Caco-2 (cell line): ENCODE measurements at regions not wholly inside any gene's neighbourhood (a gene's known extent, or its start where the extent isn't known, plus 50 kb on each side); places are given as distances from the start of the nearest gene placed in this dataset.

ENCODE experiments used
- BruUV-seq: library from RNA; stranded (reverse); fragments of 400-500 nt; replicated peaks from 2 replicates; lab custom pipeline; 2021; lab: Mats Ljungman, UMichigan
- CTCF ChIA-PET: fragments of 300-600 bp; sonication (Branson Sonifier 250); formaldehyde crosslinking; loops from one replicate; lab custom pipeline; 2022; ENCODE audit warnings: antibody characterized with exemption; lab: Charles Lee
- POLR2A ChIA-PET: fragments of 300-600 bp; sonication (Branson Sonifier 250); formaldehyde crosslinking; loops from one replicate; lab custom pipeline; 2022; ENCODE audit warnings: antibody characterized with exemption; lab: Charles Lee
- DNase-seq, 2 experiments: peaks; one replicate each; pipeline versions ENCODE4 v3.0.0 to v3.0.0-alpha.2; 2020 to 2022
- H3K27me3 ChIP-seq: replicated peaks from 2 replicates; pipeline ENCODE4 v1.6.0; 2011; ENCODE audit warnings: low read length; ENCODE audit not compliant: control insufficient read depth, insufficient read depth
- H3K36me3 ChIP-seq: 2 replicates; pipeline ENCODE4 v1.5.1; 2011; ENCODE audit warnings: low read length; ENCODE audit not compliant: control insufficient read depth, insufficient read depth
- H3K4me1 ChIP-seq: fragments of 250-450 bp; sonication (Bioruptor Pico); 2 replicates; pipeline ENCODE4 v1.5.1; 2020; ENCODE audit warnings: mild to moderate bottlenecking
- H3K4me3 ChIP-seq: 2 replicates; pipeline ENCODE4 v1.5.1; 2011; ENCODE audit warnings: low read depth, mild to moderate bottlenecking, control low read depth, low read length
- H3K9me3 ChIP-seq: fragments of 250-450 bp; sonication (Bioruptor Pico); 2 replicates; pipeline ENCODE4 v1.5.1; 2020; ENCODE audit warnings: mild to moderate bottlenecking, moderate library complexity
- H3K27ac Mint-ChIP-seq: one replicate; pipeline ENCODE4 v1.8.0; 2022; ENCODE audit warnings: mixed read lengths; ENCODE audit not compliant: unreplicated experiment
- H3K27me3 Mint-ChIP-seq: one replicate; pipeline ENCODE4 v1.8.0; 2022; ENCODE audit warnings: mixed read lengths; ENCODE audit not compliant: insufficient read depth, unreplicated experiment
- H3K36me3 Mint-ChIP-seq: one replicate; pipeline ENCODE4 v1.8.0; 2022; ENCODE audit warnings: mild to moderate bottlenecking, mixed read lengths; ENCODE audit not compliant: insufficient read depth, unreplicated experiment
- H3K4me1 Mint-ChIP-seq: one replicate; pipeline ENCODE4 v1.8.0; 2022; ENCODE audit warnings: low read depth, mixed read lengths; ENCODE audit not compliant: unreplicated experiment
- H3K4me3 Mint-ChIP-seq: one replicate; pipeline ENCODE4 v1.8.0; 2022; ENCODE audit warnings: mild to moderate bottlenecking, moderate library complexity, mixed read lengths; ENCODE audit not compliant: unreplicated experiment
- H3K9me3 Mint-ChIP-seq: one replicate; pipeline ENCODE4 v1.8.0; 2022; ENCODE audit warnings: mixed read lengths; ENCODE audit not compliant: unreplicated experiment
- intact Hi-C: fragments of 100-400 bp; cut with micrococcal nuclease; formaldehyde crosslinking; loops from one replicate; pipeline ENCODE4 v1.10.0; 2022; ENCODE audit not compliant: unreplicated experiment
- TF ChIP-seq, protein P1 (sequence below), 2 experiments: fragments of 200-600 bp in 1 of 2; IDR thresholded peaks; 1 replicate in 1 of 2; 2 replicates in 1 of 2; pipeline versions ENCODE4 v1.5.1 to v1.8.0; 2011 to 2022; ENCODE audit warnings: antibody characterized with exemption in 1 of 2, control low read depth in 1 of 2, inconsistent platforms in 1 of 2, low read depth in 1 of 2, low read length in 1 of 2, mild to moderate bottlenecking in 1 of 2, moderate library complexity in 1 of 2; ENCODE audit not compliant: insufficient read depth in 1 of 2, severe bottlenecking in 1 of 2, unreplicated experiment in 1 of 2

DNA sequence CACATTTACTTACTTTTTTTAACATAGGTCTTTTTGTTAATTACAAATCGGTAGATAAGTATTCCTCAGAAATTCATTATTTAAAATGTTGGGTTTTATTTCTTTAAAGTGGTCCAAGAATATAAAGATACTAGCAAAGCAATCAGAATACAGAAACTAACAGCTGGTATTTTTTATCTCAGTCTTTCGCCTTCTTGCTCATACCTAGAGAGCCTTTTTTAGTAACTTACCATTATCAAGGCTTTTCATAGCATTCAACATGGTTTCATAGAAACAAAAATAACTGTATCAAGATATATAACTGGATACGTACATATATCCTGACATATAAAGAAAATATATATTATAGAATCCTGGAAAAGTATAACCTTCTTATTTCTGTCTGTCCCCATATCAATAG lies 227.8 kb upstream of the MIR17HG start:
- Mint-ChIP-seq H3K4me3 (no peak overlapping the region), H3K36me3 (no peaks in the 10 kb centered on the region), H3K27ac (no peak overlapping the region), H3K9me3 (no peaks in the 10 kb centered on the region), H3K4me1 (no peaks in the 10 kb centered on the region), H3K27me3 (peaks cover 14% of the 10 kb centered on the region)
- POLR2A ChIA-PET, result no interaction called here
- H3K9me3 ChIP-seq, result no peaks in the 10 kb centered on the region
- intact Hi-C loops, result no loop called here
- BruUV-seq, result no TSS peak
- no peaks in the 10 kb centered on the region for H3K4me1 ChIP-seq
- TF ChIP-seq, protein P1, sequence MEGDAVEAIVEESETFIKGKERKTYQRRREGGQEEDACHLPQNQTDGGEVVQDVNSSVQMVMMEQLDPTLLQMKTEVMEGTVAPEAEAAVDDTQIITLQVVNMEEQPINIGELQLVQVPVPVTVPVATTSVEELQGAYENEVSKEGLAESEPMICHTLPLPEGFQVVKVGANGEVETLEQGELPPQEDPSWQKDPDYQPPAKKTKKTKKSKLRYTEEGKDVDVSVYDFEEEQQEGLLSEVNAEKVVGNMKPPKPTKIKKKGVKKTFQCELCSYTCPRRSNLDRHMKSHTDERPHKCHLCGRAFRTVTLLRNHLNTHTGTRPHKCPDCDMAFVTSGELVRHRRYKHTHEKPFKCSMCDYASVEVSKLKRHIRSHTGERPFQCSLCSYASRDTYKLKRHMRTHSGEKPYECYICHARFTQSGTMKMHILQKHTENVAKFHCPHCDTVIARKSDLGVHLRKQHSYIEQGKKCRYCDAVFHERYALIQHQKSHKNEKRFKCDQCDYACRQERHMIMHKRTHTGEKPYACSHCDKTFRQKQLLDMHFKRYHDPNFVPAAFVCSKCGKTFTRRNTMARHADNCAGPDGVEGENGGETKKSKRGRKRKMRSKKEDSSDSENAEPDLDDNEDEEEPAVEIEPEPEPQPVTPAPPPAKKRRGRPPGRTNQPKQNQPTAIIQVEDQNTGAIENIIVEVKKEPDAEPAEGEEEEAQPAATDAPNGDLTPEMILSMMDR (IDR thresholded peaks at IDR 0.05; ENCODE audit: insufficient read depth in 1 of 2, low read depth in 1 of 2, low read length in 1 of 2, severe bottlenecking in 1 of 2, unreplicated experiment in 1 of 2), result no peak
- CTCF ChIA-PET, result no interaction called here
- no peak overlapping the region for H3K4me3 ChIP-seq
- no peaks in the 10 kb centered on the region for H3K36me3 ChIP-seq
- no peaks in the 10 kb centered on the region for H3K27me3 ChIP-seq
- DNase-seq, result no peak

- Mint-ChIP-seq H3K27me3 (peaks cover 11% of the 10 kb centered on the region), H3K4me3 (no peak overlapping the region), H3K4me1 (no peaks in the 10 kb centered on the region), H3K9me3 (no peaks in the 10 kb centered on the region), H3K27ac (no peak overlapping the region), H3K36me3 (no peaks in the 10 kb centered on the region)
- Histone ChIP-seq H3K4me3 (no peak overlapping the region), H3K9me3 (no peaks in the 10 kb centered on the region), H3K4me1 (no peaks in the 10 kb centered on the region), H3K36me3 (no peaks in the 10 kb centered on the region), H3K27me3 (no peaks in the 10 kb centered on the region)
- ChIA-PET CTCF (no interaction called here), POLR2A (no interaction called here)
- DNase-seq, result no peak
- no TSS peak for BruUV-seq
- TF ChIP-seq, protein P1 (IDR thresholded peaks at IDR 0.05; ENCODE audit: insufficient read depth in 1 of 2, low read depth in 1 of 2, low read length in 1 of 2, severe bottlenecking in 1 of 2, unreplicated experiment in 1 of 2), result no peak
- intact Hi-C loops, result no loop called here
These were observed 224.7 kb upstream of the MIR17HG start for GRCh38 chr13:91122766-91123165.

- intact Hi-C loops, result no loop called here
These were observed 223.9 kb upstream of the MIR17HG start for GRCh38 chr13:91123456-91124127.

More at GRCh38 chr13:91123456-91124127, 223.9 kb upstream of the MIR17HG start:
- Mint-ChIP-seq H3K27ac (no peak overlapping the region), H3K4me3 (no peak overlapping the region), H3K27me3 (peaks cover 11% of the 10 kb centered on the region), H3K4me1 (no peaks in the 10 kb centered on the region), H3K9me3 (no peaks in the 10 kb centered on the region), H3K36me3 (no peaks in the 10 kb centered on the region)
- ChIA-PET POLR2A (no interaction called here), CTCF (no interaction called here)
- no peaks in the 10 kb centered on the region for H3K9me3 ChIP-seq
- no peaks in the 10 kb centered on the region for H3K36me3 ChIP-seq
- TF ChIP-seq, protein P1 (IDR thresholded peaks at IDR 0.05; ENCODE audit: insufficient read depth in 1 of 2, low read depth in 1 of 2, low read length in 1 of 2, severe bottlenecking in 1 of 2, unreplicated experiment in 1 of 2), result no peak
- H3K4me1 ChIP-seq, result no peaks in the 10 kb centered on the region
- H3K4me3 ChIP-seq, result no peak overlapping the region
- DNase-seq, result no peak
- BruUV-seq, result no TSS peak
- H3K27me3 ChIP-seq, result no peaks in the 10 kb centered on the region
